Tibial artery (tissue), 4 donors: ENCODE measurements at regions not wholly inside any gene's neighbourhood (a gene's known extent, or its start where the extent isn't known, plus 50 kb on each side); places are given as distances from the start of the nearest gene placed in this dataset.
"Not testable (repeated sequence)": the region's sequence is repeated elsewhere in the genome, so short reads cannot be mapped to it uniquely, and the experiment has no call there.

ENCODE experiments used
- DNase-seq, 2 donors: peaks; one replicate each; pipeline ENCODE4 v3.0.0-alpha.2; 2019
- H3K27ac ChIP-seq, 2 donors: fragments of 200-600 bp; sonication (generic) in 1 of 2; 1 replicate in 1 of 2; 2 replicates in 1 of 2; pipeline ENCODE4 v1.5.1; 2018 to 2019; ENCODE audit warnings: mild to moderate bottlenecking in 1 of 2
- H3K27me3 ChIP-seq, 2 donors: fragments of 200-600 bp; sonication (generic) in 1 of 2; one replicate each; pipeline versions ENCODE4 v1.5.1 to v1.6.0; 2016 to 2019
- H3K36me3 ChIP-seq, 3 donors: fragments of 200-600 bp; sonication (generic) in 2 of 3; one replicate each; pipeline ENCODE4 v1.5.1; 2016 to 2019; ENCODE audit warnings: mild to moderate bottlenecking in 2 of 3
- H3K4me1 ChIP-seq, 4 donors: fragments of 200-600 bp; sonication (generic) in 2 of 4; 1 replicate in 3 of 4; 2 replicates in 1 of 4; pipeline ENCODE4 v1.5.1; 2016 to 2019
- H3K4me3 ChIP-seq, 2 donors: fragments of 200-600 bp; sonication (generic) in 1 of 2; 1 replicate in 1 of 2; 2 replicates in 1 of 2; pipeline ENCODE4 v1.5.1; 2018 to 2019; ENCODE audit warnings: mild to moderate bottlenecking in 2 of 2
- H3K9me3 ChIP-seq, 3 donors: fragments of 200-600 bp; sonication (generic) in 1 of 3; one replicate each; pipeline ENCODE4 v1.5.1; 2016 to 2019
- intact Hi-C: fragments of 100-400 bp; cut with DNase I; formaldehyde crosslinking; loops from one replicate; pipeline ENCODE4 v1.15.0; 2023; ENCODE audit warnings: low total_unique reads

DNA sequence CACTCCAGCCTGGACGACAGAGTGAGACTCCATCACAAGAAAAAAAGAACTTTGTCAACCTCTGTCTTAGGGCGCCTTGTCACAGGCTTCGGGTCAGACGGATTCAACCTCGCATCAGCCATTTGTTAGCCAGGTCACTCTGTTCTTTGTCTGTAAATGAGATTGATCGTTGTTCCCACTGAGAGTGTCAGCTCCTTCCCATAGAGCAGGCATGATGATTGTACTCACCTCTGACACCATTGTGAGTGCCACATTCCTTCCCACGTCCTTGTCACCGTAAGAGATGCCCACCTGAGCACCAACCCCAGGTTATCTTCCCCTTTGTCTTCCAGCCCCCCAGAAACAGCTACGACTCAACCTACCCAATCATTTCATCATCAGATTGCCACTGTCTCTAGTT, 107.4 kb downstream of the NSUN5 start:
- H3K9me3 ChIP-seq, H3K4me3 ChIP-seq, DNase-seq, intact Hi-C loops, H3K36me3 ChIP-seq, H3K27me3 ChIP-seq, H3K4me1 ChIP-seq: not testable (repeated sequence)
- peak overlapping the region in 1 of 2 donors; percentile 54 for H3K27ac ChIP-seq

DNA sequence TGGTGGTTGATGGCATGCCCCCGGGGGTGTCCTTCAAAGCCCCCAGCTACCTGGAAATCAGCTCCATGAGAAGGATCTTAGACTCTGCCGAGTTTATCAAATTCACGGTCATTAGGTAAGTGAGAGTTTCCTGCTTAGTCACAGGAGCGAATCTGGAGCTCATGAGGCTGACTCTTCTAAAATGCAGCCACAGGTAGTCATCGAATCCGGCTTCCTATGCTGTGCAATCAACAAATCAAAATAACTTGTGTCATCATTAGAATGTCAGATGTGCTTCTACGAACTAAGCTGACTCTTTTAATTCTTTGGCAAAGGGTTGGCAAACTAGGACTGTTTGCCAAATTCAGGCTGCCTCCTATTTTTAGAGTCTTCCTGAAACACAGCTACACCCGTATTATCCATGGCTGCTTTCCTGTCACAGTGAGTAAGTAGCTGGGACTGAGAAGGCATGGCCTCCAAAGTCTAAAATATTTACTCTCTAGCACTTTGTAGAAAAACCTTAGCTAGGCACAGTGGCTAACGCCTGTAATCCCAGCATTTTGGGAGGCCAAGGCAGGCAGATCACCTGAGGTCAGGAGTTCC, 108.0 kb downstream of the NSUN5 start:
- H3K27me3 ChIP-seq, H3K4me1 ChIP-seq, H3K36me3 ChIP-seq, H3K4me3 ChIP-seq, intact Hi-C loops, H3K9me3 ChIP-seq, H3K27ac ChIP-seq, DNase-seq: not testable (repeated sequence)

- H3K4me1 ChIP-seq, H3K9me3 ChIP-seq, H3K4me3 ChIP-seq, DNase-seq, H3K36me3 ChIP-seq, intact Hi-C loops, H3K27ac ChIP-seq, H3K27me3 ChIP-seq: not testable (repeated sequence)
Observed at GRCh38 chr7:73193991-73194390, 108.2 kb upstream of the SPDYE9 start.

- H3K9me3 ChIP-seq, DNase-seq, H3K4me3 ChIP-seq, H3K27me3 ChIP-seq, H3K27ac ChIP-seq, H3K4me1 ChIP-seq, intact Hi-C loops, H3K36me3 ChIP-seq: not testable (repeated sequence)
Observed at GRCh38 chr7:73190483-73191155, 104.8 kb upstream of the SPDYE9 start.

DNA sequence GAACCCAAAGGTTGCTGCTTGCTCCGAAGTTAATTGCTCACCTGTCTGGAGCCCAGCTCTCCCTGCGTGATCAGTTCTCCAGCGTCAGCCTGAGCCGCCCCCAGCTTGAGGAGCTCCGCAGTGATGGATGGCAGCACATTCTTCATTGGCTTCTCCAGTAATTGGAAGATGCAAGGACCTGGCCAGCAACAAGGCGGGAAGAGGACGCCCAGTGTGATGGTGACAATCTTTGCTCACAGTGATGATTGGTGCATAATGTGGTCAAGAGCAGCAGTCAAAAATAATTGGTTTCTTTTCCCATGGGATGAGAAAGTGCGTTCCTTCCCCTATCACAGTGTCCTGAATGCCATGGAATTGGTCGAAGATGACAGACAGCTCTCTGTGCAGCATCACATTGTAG, 102.4 kb upstream of the SPDYE9 start:
- H3K27ac ChIP-seq, H3K36me3 ChIP-seq, DNase-seq, H3K4me3 ChIP-seq, H3K4me1 ChIP-seq, H3K27me3 ChIP-seq, H3K9me3 ChIP-seq, intact Hi-C loops: not testable (repeated sequence)

DNA sequence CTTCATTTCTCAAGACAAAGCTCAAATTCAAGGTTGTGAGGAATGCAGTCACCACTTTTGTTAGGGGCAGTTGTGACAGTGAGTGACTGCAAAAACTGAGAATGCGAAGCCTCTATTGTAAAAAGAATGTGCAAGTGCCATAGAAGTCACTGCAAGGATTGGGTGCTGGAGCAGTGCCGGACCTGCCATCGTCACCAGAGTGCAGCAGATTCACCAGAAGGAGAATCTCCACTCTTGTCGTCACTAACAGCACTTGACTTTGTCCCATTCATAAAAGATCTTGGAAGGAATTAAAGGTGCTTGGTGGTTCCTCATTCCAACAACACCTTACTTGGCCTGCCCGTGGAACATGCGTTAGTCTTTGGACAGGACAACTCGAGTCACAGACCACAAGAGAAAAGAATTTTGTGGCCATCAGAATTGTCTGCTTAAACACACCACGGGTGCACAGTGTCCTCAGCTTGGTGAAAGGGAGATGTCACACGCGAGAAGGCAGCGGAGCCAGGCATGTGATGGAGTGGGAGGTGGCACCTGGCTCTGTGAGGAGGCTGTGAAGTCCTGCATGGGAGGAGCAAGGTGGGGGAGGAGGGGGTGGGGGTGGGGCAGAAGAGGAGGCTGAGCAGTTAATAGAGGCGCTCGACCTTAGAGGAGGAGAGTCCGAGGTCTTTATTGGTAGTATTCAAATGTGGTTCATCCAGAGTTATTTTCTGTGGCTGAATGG, 100.9 kb upstream of the SPDYE9 start:
- H3K4me1 ChIP-seq, H3K36me3 ChIP-seq, DNase-seq, H3K27ac ChIP-seq, H3K27me3 ChIP-seq, H3K9me3 ChIP-seq, H3K4me3 ChIP-seq, intact Hi-C loops: not testable (repeated sequence)

GRCh38 chr7:73176813-73177212, 91.0 kb upstream of the SPDYE9 start:
- H3K27me3 ChIP-seq, intact Hi-C loops, H3K36me3 ChIP-seq, H3K4me3 ChIP-seq, DNase-seq, H3K4me1 ChIP-seq, H3K27ac ChIP-seq, H3K9me3 ChIP-seq: not testable (repeated sequence)

- H3K27ac ChIP-seq, H3K36me3 ChIP-seq, DNase-seq, H3K9me3 ChIP-seq, H3K27me3 ChIP-seq, H3K4me1 ChIP-seq, intact Hi-C loops, H3K4me3 ChIP-seq: not testable (repeated sequence)
Observed at GRCh38 chr7:73175322-73175721, 89.5 kb upstream of the SPDYE9 start.

DNA sequence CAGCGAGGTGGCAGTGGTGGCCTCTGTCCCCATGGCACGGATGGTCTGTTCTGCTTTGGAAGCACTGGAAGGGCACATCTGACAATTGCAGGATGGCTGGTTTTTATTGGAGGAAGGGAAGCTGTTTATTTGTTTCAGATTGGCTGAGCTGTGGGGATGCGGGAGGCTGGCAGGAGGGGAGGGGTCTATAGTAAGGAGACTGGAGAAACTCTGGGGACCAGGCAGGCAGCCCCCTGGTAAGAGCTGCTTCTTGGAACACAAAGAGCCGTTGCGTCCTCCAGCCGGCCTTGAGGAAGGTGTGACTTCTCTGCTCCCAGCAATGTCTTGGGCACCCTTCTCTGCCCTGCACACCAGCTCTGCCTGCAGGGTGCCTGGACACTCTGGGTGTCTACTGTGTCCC, 85.1 kb upstream of the SPDYE9 start:
- H3K9me3 ChIP-seq, DNase-seq, H3K27me3 ChIP-seq, H3K27ac ChIP-seq, H3K4me1 ChIP-seq, H3K36me3 ChIP-seq, H3K4me3 ChIP-seq, intact Hi-C loops: not testable (repeated sequence)

GRCh38 chr7:73170415-73170814, 84.6 kb upstream of the SPDYE9 start:
- intact Hi-C loops, H3K27ac ChIP-seq, H3K4me3 ChIP-seq, DNase-seq, H3K27me3 ChIP-seq, H3K4me1 ChIP-seq, H3K9me3 ChIP-seq, H3K36me3 ChIP-seq: not testable (repeated sequence)

GRCh38 chr7:73166152-73166551, 80.3 kb upstream of the SPDYE9 start:
- H3K9me3 ChIP-seq, DNase-seq, intact Hi-C loops, H3K27me3 ChIP-seq, H3K36me3 ChIP-seq, H3K4me3 ChIP-seq, H3K4me1 ChIP-seq, H3K27ac ChIP-seq: not testable (repeated sequence)

GRCh38 chr7:73162680-73163079, 76.8 kb upstream of the SPDYE9 start:
- H3K9me3 ChIP-seq, H3K27ac ChIP-seq, DNase-seq, intact Hi-C loops, H3K4me3 ChIP-seq, H3K36me3 ChIP-seq, H3K27me3 ChIP-seq, H3K4me1 ChIP-seq: not testable (repeated sequence)

GRCh38 chr7:73161727-73162126, 75.9 kb upstream of the SPDYE9 start:
- intact Hi-C loops, H3K9me3 ChIP-seq, DNase-seq, H3K27ac ChIP-seq, H3K4me1 ChIP-seq, H3K4me3 ChIP-seq, H3K27me3 ChIP-seq, H3K36me3 ChIP-seq: not testable (repeated sequence)

GRCh38 chr7:73157169-73157661, 71.4 kb upstream of the SPDYE9 start:
- H3K27ac ChIP-seq, H3K36me3 ChIP-seq, H3K4me3 ChIP-seq, DNase-seq, intact Hi-C loops, H3K9me3 ChIP-seq, H3K27me3 ChIP-seq, H3K4me1 ChIP-seq: not testable (repeated sequence)
